SU-DHL-6 (cell line): ENCODE measurements at regions not wholly inside any gene's neighbourhood (a gene's known extent, or its start where the extent isn't known, plus 50 kb on each side); places are given as distances from the start of the nearest gene placed in this dataset.

Experiments
- H2AFZ ChIP-seq: fragments of 200-600 bp; sonication (generic); 2 replicates; pipeline ENCODE4 v1.6.1; 2014; ENCODE audit warnings: low read depth, mild to moderate bottlenecking, moderate library complexity, mixed read lengths, antibody characterized with exemption, low read length; ENCODE audit not compliant: severe bottlenecking
- H3F3A ChIP-seq: fragments of 200-600 bp; shearing (Covaris generic); 2 replicates; pipeline ENCODE4 v1.6.0; 2016; ENCODE audit warnings: antibody characterized with exemption, mild to moderate bottlenecking; ENCODE audit not compliant: insufficient read depth
- H3K27ac ChIP-seq: fragments of 200-600 bp; sonication (generic); 2 replicates; pipeline ENCODE4 v1.5.1; 2016; ENCODE audit warnings: low read depth, mild to moderate bottlenecking, low read length, moderate library complexity, mixed read lengths
- H3K27me3 ChIP-seq: fragments of 200-600 bp; sonication (generic), shearing (Covaris generic); 2 replicates; pipeline ENCODE4 v1.6.0; 2014; ENCODE audit warnings: mild to moderate bottlenecking, low read length
- H3K36me3 ChIP-seq: fragments of 200-600 bp; sonication (generic); 2 replicates; pipeline ENCODE4 v1.6.1; 2014; ENCODE audit warnings: mild to moderate bottlenecking, low read length, mixed read lengths
- H3K4me2 ChIP-seq: fragments of 300-600, 200-600 bp; shearing (Covaris generic), sonication (generic); 2 replicates; pipeline ENCODE4 v1.6.0; 2014; ENCODE audit warnings: low read length, low read depth, mild to moderate bottlenecking; ENCODE audit not compliant: poor library complexity, severe bottlenecking
- H3K4me3 ChIP-seq: fragments of 200-600 bp; sonication (generic); 2 replicates; pipeline ENCODE4 v1.5.1; 2014; ENCODE audit warnings: antibody characterized with exemption, low read length, mild to moderate bottlenecking, mixed read lengths; ENCODE audit not compliant: insufficient read depth, poor library complexity, severe bottlenecking
- H3K79me2 ChIP-seq: fragments of 200-600 bp; sonication (generic); 2 replicates; pipeline ENCODE4 v1.6.1; 2014; ENCODE audit warnings: mild to moderate bottlenecking, low read length, moderate library complexity; ENCODE audit not compliant: insufficient read depth
- H3K9ac ChIP-seq: fragments of 200-600 bp; sonication (generic); 2 replicates; pipeline ENCODE4 v1.7.0; 2014; ENCODE audit warnings: mild to moderate bottlenecking, low read length
- H3K9me2 ChIP-seq: fragments of 200-600 bp; sonication (generic); replicated peaks from 2 replicates; pipeline ENCODE4 v1.6.1; 2014; ENCODE audit warnings: low read length; ENCODE audit not compliant: insufficient read depth
- H3K9me3 ChIP-seq: fragments of 200-600 bp; sonication (generic); 2 replicates; pipeline ENCODE4 v1.6.1; 2014; ENCODE audit warnings: low read length, mixed read lengths; ENCODE audit not compliant: insufficient read depth
- H4K20me1 ChIP-seq: fragments of 200-600 bp; sonication (generic); 2 replicates; pipeline ENCODE4 v1.6.1; 2014; ENCODE audit warnings: low read depth, mild to moderate bottlenecking, antibody characterized with exemption, low read length, moderate library complexity, mixed read lengths
- EZH2phosphoT487 ChIP-seq: fragments of 200-600 bp; sonication (generic), shearing (Covaris generic); conservative IDR thresholded peaks from 2 replicates; pipeline ENCODE4 v1.6.1; 2018; ENCODE audit warnings: mild to moderate bottlenecking, antibody characterized with exemption, low read length, moderate library complexity, mixed read lengths
- TF ChIP-seq, protein P1 (sequence below): fragments of 200-600 bp; sonication (generic); IDR thresholded peaks from one replicate; pipeline ENCODE4 v1.5.1; 2017; ENCODE audit warnings: antibody characterized with exemption, mild to moderate bottlenecking, low read length, moderate library complexity; ENCODE audit not compliant: insufficient read depth, poor library complexity, severe bottlenecking

DNA sequence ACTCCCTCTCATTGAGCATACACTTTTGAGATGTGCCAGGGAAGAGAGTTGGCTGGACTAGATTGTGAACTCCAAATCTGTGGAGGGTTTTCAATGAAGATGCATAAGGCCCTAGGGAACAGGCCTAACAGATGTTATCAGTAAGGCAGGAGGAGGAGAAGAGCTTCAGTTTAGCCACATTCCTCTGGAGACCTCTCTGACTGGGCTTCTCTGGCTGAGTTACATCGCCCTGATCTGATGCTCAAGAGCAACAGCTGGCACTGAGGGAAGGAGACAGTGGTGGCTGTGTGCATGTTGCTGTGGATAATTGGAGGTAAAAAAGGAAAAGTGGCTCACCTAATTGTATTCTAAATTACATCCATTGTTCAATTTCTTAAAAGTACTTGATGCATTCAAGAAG lies 206.4 kb upstream of the CFAP20DC start:
- Histone ChIP-seq H3K27me3 (no peaks in the 10 kb centered on the region), H3K79me2 (no peaks in the 10 kb centered on the region), H3K9me2 (no peaks in the 10 kb centered on the region), H3K9me3 (no peaks in the 10 kb centered on the region), H3K4me3 (no peak overlapping the region), H2AFZ (no peak overlapping the region), H3F3A (no peaks in the 10 kb centered on the region), H3K36me3 (no peaks in the 10 kb centered on the region), H4K20me1 (no peaks in the 10 kb centered on the region), H3K27ac (no peak overlapping the region), H3K9ac (no peak overlapping the region), H3K4me2 (no peak overlapping the region)
- TF ChIP-seq, protein P1, sequence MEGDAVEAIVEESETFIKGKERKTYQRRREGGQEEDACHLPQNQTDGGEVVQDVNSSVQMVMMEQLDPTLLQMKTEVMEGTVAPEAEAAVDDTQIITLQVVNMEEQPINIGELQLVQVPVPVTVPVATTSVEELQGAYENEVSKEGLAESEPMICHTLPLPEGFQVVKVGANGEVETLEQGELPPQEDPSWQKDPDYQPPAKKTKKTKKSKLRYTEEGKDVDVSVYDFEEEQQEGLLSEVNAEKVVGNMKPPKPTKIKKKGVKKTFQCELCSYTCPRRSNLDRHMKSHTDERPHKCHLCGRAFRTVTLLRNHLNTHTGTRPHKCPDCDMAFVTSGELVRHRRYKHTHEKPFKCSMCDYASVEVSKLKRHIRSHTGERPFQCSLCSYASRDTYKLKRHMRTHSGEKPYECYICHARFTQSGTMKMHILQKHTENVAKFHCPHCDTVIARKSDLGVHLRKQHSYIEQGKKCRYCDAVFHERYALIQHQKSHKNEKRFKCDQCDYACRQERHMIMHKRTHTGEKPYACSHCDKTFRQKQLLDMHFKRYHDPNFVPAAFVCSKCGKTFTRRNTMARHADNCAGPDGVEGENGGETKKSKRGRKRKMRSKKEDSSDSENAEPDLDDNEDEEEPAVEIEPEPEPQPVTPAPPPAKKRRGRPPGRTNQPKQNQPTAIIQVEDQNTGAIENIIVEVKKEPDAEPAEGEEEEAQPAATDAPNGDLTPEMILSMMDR = no peak

DNA sequence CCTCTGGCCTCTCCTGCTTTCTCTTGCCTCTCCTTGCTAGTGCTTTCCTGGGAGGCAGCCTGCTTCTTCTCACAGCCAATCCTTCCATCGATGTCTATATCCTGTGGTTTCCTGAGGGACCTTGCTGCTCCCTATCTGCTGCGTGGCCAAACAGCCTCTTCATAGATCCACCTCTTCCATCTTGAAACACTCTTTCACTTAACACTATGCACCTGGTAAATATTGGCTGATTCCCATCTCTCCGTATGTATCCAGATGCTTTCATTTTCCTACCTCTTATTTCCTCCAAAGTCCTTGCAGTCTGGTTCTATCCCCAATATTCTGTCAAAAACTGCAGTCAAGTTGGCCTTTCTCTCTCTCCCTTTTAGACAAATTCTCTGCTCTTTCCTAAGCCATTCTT lies 205.2 kb upstream of the CFAP20DC start:
- no peak overlapping the region for H3K4me2 ChIP-seq
- no peaks in the 10 kb centered on the region for H3K9me3 ChIP-seq
- TF ChIP-seq, protein P1 = no peak
- no peak for TF ChIP-seq EZH2phosphoT487
- no peak overlapping the region for H3K4me3 ChIP-seq
- no peak overlapping the region for H3K9ac ChIP-seq
- H2AFZ ChIP-seq = no peak overlapping the region
- H3K27me3 ChIP-seq = no peaks in the 10 kb centered on the region
- H3K36me3 ChIP-seq = no peaks in the 10 kb centered on the region
- H3K79me2 ChIP-seq = no peaks in the 10 kb centered on the region
- no peak overlapping the region for H3K27ac ChIP-seq
- no peaks in the 10 kb centered on the region for H3K9me2 ChIP-seq
- H4K20me1 ChIP-seq = no peaks in the 10 kb centered on the region
- H3F3A ChIP-seq = no peaks in the 10 kb centered on the region

DNA sequence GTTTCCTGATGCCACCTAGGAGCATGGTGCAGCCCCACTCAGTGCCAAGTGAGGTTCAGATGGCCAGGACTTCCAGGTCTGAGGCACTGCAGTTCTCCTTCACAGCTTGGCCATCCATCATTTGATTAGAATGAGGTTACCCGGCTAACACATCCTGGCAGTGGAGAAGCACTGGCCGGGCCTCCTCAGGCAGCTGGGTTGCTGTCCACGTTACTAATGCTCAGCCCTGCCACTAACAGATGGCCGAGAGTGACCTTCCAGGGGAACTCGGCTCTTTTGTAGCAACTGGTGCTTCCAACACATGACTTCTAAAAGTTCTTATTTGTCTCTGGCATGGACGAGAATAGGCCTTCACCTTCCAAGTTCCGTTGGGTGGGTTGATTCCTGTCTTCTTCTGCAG lies 204.6 kb upstream of the CFAP20DC start:
- Histone ChIP-seq H3K9ac (no peak overlapping the region), H3K79me2 (no peaks in the 10 kb centered on the region), H4K20me1 (no peaks in the 10 kb centered on the region), H3K9me3 (peaks cover under 1% of the 10 kb centered on the region; the same call in 1 of the 2 replicates), H3K9me2 (no peaks in the 10 kb centered on the region), H3F3A (no peaks in the 10 kb centered on the region), H3K4me2 (no peak overlapping the region), H3K4me3 (no peak overlapping the region), H2AFZ (no peak overlapping the region), H3K27me3 (no peaks in the 10 kb centered on the region), H3K36me3 (no peaks in the 10 kb centered on the region), H3K27ac (no peak overlapping the region)
- TF ChIP-seq, protein P1 = no peak
- TF ChIP-seq EZH2phosphoT487 = no peak

DNA sequence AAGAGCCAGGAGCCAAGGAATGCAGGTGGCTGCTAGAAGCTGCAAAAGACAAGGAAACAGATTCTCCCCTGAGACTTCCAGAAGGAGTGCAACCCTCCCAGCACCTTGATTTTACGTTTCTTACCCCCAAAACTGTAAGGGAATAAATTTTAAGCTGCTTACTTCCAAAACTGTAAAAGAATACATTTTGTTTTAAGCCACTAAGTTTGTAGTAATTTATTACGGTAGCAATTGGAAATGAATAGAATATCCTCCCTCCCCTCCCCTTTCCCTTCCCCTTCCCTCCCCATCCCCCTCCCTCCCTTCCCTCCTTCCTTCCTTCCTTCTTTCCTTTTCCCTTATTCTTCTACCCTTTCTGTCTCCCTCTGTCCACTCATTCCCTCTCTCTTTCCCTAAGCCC lies 203.7 kb upstream of the CFAP20DC start:
- H3K79me2 ChIP-seq = no peaks in the 10 kb centered on the region
- TF ChIP-seq, protein P1 = no peak
- no peak for TF ChIP-seq EZH2phosphoT487
- no peaks in the 10 kb centered on the region for H3F3A ChIP-seq
- no peak overlapping the region for H2AFZ ChIP-seq
- H3K9me2 ChIP-seq = no peaks in the 10 kb centered on the region
- H3K36me3 ChIP-seq = no peaks in the 10 kb centered on the region; the same call in 1 of the 2 replicates
- no peak overlapping the region for H3K9ac ChIP-seq
- no peaks in the 10 kb centered on the region for H3K27me3 ChIP-seq
- H4K20me1 ChIP-seq = no peaks in the 10 kb centered on the region
- H3K9me3 ChIP-seq = peaks cover 6% of the 10 kb centered on the region; the same call in 1 of the 2 replicates
- H3K4me3 ChIP-seq = no peak overlapping the region
- H3K4me2 ChIP-seq = no peak overlapping the region
- H3K27ac ChIP-seq = no peak overlapping the region
